Fibroblast of mammary gland (primary cell): ENCODE measurements at regions not wholly inside any gene's neighbourhood (a gene's known extent, or its start where the extent isn't known, plus 50 kb on each side); places are given as distances from the start of the nearest gene placed in this dataset.
A peak's percentile ranks its signal among the peaks of the same experiment; 100 is the strongest.

Experiments used
- DNase-seq: peaks from one replicate; pipeline ENCODE4 v3.0.0-alpha.2; 2010; ENCODE audit warnings: low read depth
- H3K4me3 ChIP-seq: 2 replicates; pipeline ENCODE4 v1.5.1; 2011; ENCODE audit warnings: low read depth, mild to moderate bottlenecking, low read length, moderate library complexity; ENCODE audit not compliant: control insufficient read depth
- TF ChIP-seq, protein P1 (sequence below): conservative IDR thresholded peaks from 2 replicates; pipeline ENCODE4 v1.5.1; 2011; ENCODE audit warnings: low read depth, low read length, inconsistent platforms; ENCODE audit not compliant: control insufficient read depth, insufficient read depth

DNA sequence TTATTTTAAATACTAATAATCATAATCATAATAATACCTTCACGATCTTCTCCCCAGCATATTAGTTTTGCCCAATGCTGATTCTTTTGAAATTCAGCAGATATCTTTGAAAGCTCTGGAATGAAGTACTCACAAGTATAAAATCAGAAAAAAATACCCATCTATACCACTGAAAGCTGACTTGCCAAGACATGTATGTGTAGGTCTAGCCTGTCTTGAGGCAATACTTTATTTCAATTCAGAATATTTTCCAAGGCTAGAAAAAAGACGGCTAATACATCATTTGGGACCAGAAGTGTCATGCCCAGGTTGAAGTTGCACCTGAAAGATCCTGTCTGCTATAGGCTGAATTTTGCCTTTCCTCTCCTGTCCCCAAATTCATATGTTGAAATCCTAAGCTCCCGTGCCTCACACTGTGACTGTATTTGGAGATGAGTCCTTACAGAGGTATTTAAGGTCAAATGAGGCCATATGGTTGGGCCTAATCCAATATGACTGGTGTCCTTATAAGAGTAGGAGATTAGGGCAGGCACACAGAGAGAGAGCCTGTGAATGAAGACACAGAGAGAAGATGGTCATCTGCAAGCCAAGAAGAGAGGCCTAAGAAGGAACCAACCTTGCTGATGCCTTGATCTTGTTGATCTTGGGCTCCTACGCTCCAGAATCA, 255.9 kb upstream of the CMC1 start:
- TF ChIP-seq, protein P1, sequence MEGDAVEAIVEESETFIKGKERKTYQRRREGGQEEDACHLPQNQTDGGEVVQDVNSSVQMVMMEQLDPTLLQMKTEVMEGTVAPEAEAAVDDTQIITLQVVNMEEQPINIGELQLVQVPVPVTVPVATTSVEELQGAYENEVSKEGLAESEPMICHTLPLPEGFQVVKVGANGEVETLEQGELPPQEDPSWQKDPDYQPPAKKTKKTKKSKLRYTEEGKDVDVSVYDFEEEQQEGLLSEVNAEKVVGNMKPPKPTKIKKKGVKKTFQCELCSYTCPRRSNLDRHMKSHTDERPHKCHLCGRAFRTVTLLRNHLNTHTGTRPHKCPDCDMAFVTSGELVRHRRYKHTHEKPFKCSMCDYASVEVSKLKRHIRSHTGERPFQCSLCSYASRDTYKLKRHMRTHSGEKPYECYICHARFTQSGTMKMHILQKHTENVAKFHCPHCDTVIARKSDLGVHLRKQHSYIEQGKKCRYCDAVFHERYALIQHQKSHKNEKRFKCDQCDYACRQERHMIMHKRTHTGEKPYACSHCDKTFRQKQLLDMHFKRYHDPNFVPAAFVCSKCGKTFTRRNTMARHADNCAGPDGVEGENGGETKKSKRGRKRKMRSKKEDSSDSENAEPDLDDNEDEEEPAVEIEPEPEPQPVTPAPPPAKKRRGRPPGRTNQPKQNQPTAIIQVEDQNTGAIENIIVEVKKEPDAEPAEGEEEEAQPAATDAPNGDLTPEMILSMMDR = no peak
- H3K4me3 ChIP-seq = no peak overlapping the region
- peak; percentile 79 for DNase-seq

DNA sequence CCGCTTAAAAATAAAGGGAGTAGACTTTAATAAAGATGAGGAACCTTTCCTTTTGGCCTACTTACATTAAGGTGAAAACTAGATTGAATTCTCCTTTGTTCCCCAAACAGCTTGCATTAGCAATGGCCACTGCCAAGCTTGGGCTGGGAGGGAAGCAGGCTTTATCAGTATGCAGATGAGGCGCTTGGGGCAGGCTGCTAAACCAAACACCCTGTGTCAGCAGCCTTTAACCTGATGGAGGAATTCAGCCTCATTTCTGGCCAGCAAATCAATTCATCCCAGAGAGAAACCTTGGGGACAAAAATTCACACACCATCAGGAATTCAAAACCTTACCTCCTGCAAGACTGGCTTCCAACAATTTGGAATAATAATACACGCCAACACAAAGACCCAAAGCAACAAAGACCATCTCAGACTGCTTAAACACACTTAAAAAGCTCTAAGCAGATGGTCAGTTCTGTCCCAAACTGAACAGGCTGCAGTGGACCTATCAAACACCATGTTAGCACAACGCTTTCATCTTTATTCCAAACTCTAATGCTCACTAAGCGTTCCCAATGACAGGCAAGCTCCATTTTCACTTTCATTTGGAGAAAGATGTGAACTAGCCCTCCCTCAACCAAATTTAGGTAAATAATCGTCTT, 255.1 kb upstream of the CMC1 start:
- TF ChIP-seq, protein P1 = no peak
- DNase-seq = no peak
- no peak overlapping the region for H3K4me3 ChIP-seq

DNA sequence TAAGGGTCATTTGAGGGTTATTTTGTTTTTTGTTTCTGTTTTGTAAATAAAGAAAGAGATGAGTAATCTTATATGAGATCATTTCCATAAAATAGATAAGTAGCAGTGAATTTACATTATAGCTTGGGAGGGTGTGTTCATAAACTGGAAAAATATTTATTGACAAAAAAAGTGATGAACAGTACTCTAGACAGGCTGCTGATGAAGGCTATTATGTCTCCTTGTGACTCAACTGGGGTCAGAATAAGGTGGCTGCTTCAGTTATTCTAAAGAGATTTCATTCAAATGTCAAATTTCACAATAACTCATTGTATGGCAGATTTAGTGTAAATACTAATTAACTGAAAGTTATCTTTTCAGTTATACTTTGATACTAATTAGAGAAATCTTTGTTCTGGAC, 251.1 kb upstream of the CMC1 start:
- H3K4me3 ChIP-seq = no peak overlapping the region
- TF ChIP-seq, protein P1 = no peak
- DNase-seq = no peak

DNA sequence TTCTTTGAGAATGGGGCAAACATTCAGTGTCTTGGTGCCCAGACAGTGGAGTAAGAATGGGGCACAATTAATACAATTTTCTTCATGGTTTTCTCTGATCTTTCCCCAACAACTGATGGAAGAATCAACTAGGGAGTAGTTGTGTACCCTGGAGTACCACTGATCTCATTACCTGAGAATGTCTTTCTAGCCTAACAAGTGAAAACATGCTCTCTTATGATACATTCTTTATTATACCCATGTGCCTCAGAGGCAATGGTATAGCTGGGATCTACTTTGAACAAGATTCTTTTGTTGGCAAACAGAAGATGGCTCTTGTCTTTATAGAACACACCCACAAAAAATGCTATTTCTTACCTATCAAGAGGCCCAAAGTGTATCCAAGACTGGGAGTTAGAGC, 250.6 kb upstream of the CMC1 start:
- no peak for DNase-seq
- H3K4me3 ChIP-seq = no peak overlapping the region
- TF ChIP-seq, protein P1 = no peak

DNA sequence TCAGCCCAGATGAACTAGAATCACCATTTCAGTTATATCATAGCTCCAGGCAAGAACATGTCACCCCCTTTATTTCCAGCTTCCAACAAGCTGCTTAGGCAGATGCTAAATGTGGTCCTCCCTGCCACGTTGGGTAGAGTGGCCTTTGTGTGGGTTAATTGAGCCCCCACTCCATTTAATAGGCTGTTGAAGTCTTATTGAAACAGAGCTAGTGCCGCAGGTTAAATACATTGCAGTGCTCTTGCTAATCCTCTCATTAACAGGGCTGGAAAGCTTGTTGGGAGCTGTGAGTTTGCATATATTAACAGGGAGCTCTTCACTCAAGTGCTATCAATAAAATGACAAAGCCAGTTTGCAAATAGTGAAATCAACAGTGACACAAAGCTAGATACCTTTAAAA, 248.4 kb upstream of the CMC1 start:
- H3K4me3 ChIP-seq = no peak overlapping the region
- TF ChIP-seq, protein P1 = no peak
- DNase-seq = no peak

DNA sequence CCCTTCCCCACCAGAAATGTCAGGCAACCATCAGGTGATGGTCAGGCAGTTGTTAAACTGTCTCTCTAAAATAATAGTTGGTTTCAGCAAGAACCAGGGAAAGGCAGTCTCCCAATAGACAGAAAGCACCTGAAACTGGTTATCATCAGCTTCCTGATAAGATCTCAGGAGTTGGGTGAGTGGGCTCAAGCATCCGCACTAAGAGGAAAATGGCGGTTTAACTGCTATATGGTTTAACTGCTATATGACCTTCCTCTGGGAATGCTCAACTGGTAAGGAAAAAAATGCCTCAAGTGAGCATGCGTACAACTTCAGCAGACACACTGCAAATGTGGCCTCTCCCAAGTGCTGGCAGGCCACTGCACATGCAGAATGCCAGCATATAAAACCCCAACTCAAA, 240.8 kb upstream of the CMC1 start:
- TF ChIP-seq, protein P1 = no peak
- no peak for DNase-seq
- H3K4me3 ChIP-seq = no peak overlapping the region
